HepG2 (cell line): ENCODE measurements at regions not wholly inside any gene's neighbourhood (a gene's known extent, or its start where the extent isn't known, plus 50 kb on each side); places are given as distances from the start of the nearest gene placed in this dataset.

Experiments used
- RBM39 ChIP-seq: fragments of 200-400 bp; formaldehyde crosslinking; IDR thresholded peaks from one replicate; pipeline ENCODE4 v1.6.1; 2018; ENCODE audit warnings: antibody characterized with exemption, mild to moderate bottlenecking, low read depth, low read length; ENCODE audit not compliant: poor library complexity, severe bottlenecking
- TF ChIP-seq, protein P1 (sequence below): sonication (generic); formaldehyde crosslinking; IDR thresholded peaks from 2 replicates; pipeline ENCODE4 v1.5.0; 2020; ENCODE audit warnings: mild to moderate bottlenecking, missing genetic modification reagents, moderate library complexity

DNA sequence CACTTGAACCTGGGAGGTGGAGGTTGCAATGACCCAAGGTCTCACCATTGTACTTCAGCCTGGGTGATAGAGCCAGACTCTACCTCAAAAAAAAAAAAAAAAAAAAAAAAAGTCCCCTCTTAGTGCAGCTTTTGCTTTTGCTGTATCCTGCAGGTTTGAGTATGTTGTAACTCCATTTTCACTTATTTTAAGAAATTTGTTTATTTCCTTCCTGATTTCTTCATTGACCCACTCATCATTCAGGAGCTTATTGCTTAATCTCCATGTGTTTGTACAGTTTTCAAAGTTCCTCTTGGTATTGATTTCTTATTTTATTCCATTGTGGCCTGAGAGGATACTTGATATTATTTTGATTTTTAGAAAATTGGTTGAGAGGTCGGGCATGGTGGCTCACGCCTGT is 50.9 kb upstream of the AK4 start:
- no peak for TF ChIP-seq RBM39
- TF ChIP-seq, protein P1, sequence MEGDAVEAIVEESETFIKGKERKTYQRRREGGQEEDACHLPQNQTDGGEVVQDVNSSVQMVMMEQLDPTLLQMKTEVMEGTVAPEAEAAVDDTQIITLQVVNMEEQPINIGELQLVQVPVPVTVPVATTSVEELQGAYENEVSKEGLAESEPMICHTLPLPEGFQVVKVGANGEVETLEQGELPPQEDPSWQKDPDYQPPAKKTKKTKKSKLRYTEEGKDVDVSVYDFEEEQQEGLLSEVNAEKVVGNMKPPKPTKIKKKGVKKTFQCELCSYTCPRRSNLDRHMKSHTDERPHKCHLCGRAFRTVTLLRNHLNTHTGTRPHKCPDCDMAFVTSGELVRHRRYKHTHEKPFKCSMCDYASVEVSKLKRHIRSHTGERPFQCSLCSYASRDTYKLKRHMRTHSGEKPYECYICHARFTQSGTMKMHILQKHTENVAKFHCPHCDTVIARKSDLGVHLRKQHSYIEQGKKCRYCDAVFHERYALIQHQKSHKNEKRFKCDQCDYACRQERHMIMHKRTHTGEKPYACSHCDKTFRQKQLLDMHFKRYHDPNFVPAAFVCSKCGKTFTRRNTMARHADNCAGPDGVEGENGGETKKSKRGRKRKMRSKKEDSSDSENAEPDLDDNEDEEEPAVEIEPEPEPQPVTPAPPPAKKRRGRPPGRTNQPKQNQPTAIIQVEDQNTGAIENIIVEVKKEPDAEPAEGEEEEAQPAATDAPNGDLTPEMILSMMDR (CRISPR knock-in tag) = no peak
